Skeletal muscle satellite cell (primary cell): ENCODE measurements at regions not wholly inside any gene's neighbourhood (a gene's known extent, or its start where the extent isn't known, plus 50 kb on each side); places are given as distances from the start of the nearest gene placed in this dataset.

Source experiments
- H3K27me3 ChIP-seq: 2 replicates; pipeline ENCODE4 v1.7.0; 2013; ENCODE audit warnings: low read length; ENCODE audit not compliant: control insufficient read depth, insufficient read depth
- H3K36me3 ChIP-seq: 2 replicates; pipeline ENCODE4 v1.7.0; 2013; ENCODE audit warnings: mild to moderate bottlenecking, control low read depth, low read length; ENCODE audit not compliant: insufficient read depth
- H3K4me1 ChIP-seq: 2 replicates; pipeline ENCODE4 v1.7.0; 2013; ENCODE audit warnings: low read length; ENCODE audit not compliant: control insufficient read depth, insufficient read depth
- H3K4me2 ChIP-seq: 2 replicates; pipeline ENCODE4 v1.7.0; 2013; ENCODE audit warnings: mild to moderate bottlenecking, low read length
- H3K4me3 ChIP-seq: 2 replicates; pipeline ENCODE4 v1.7.0; 2013; ENCODE audit warnings: low read length
- H3K9ac ChIP-seq: 2 replicates; pipeline ENCODE4 v1.7.0; 2013; ENCODE audit warnings: mild to moderate bottlenecking, low read depth, low read length, moderate library complexity
- H3K9me3 ChIP-seq: replicated peaks from 2 replicates; pipeline ENCODE4 v1.7.0; 2013; ENCODE audit warnings: mild to moderate bottlenecking, control low read depth, low read length

- H3K4me2 ChIP-seq, result peak overlapping the region; percentile 59
- peak overlapping the region; percentile 28 for H3K4me3 ChIP-seq
- H3K36me3 ChIP-seq, result no peaks in the 10 kb centered on the region
- no peaks in the 10 kb centered on the region for H3K9me3 ChIP-seq
- peaks cover 6% of the 10 kb centered on the region for H3K4me1 ChIP-seq
- H3K27me3 ChIP-seq, result no peaks in the 10 kb centered on the region
- no peak overlapping the region for H3K9ac ChIP-seq
These were observed 316.2 kb downstream of the CDH2 start for GRCh38 chr18:27860701-27861107.

- Histone ChIP-seq H3K9ac (no peak overlapping the region), H3K9me3 (no peaks in the 10 kb centered on the region), H3K36me3 (no peaks in the 10 kb centered on the region), H3K27me3 (no peaks in the 10 kb centered on the region), H3K4me2 (no peak overlapping the region), H3K4me1 (peaks cover 6% of the 10 kb centered on the region), H3K4me3 (no peak overlapping the region)
These were observed 316.9 kb downstream of the CDH2 start for GRCh38 chr18:27860011-27860410.

- H3K4me1 ChIP-seq, result peaks cover 6% of the 10 kb centered on the region
- no peak overlapping the region for H3K9ac ChIP-seq
- no peaks in the 10 kb centered on the region for H3K9me3 ChIP-seq
- no peaks in the 10 kb centered on the region for H3K27me3 ChIP-seq
- no peak overlapping the region for H3K4me2 ChIP-seq
- no peaks in the 10 kb centered on the region for H3K36me3 ChIP-seq
- H3K4me3 ChIP-seq, result no peak overlapping the region
These were observed 320.1 kb downstream of the CDH2 start for GRCh38 chr18:27856820-27857219.

GRCh38 chr18:27855486-27855885, 321.4 kb downstream of the CDH2 start:
- no peak overlapping the region for H3K4me3 ChIP-seq
- no peaks in the 10 kb centered on the region for H3K27me3 ChIP-seq
- H3K36me3 ChIP-seq, result no peaks in the 10 kb centered on the region
- peaks cover under 1% of the 10 kb centered on the region for H3K4me1 ChIP-seq
- H3K4me2 ChIP-seq, result no peak overlapping the region
- H3K9ac ChIP-seq, result no peak overlapping the region
- no peaks in the 10 kb centered on the region for H3K9me3 ChIP-seq

- no peaks in the 10 kb centered on the region for H3K36me3 ChIP-seq
- no peak overlapping the region for H3K4me3 ChIP-seq
- no peaks in the 10 kb centered on the region for H3K9me3 ChIP-seq
- no peak overlapping the region for H3K4me2 ChIP-seq
- H3K9ac ChIP-seq, result no peak overlapping the region
- H3K27me3 ChIP-seq, result no peaks in the 10 kb centered on the region
- H3K4me1 ChIP-seq, result no peaks in the 10 kb centered on the region
These were observed 322.3 kb downstream of the CDH2 start for GRCh38 chr18:27854631-27855030.

- H3K4me3 ChIP-seq, result no peak overlapping the region
- H3K36me3 ChIP-seq, result no peaks in the 10 kb centered on the region
- H3K9ac ChIP-seq, result no peak overlapping the region
- H3K9me3 ChIP-seq, result no peaks in the 10 kb centered on the region
- H3K4me2 ChIP-seq, result no peak overlapping the region
- no peaks in the 10 kb centered on the region for H3K27me3 ChIP-seq
- peaks cover 15% of the 10 kb centered on the region for H3K4me1 ChIP-seq
These were observed 328.6 kb downstream of the CDH2 start for GRCh38 chr18:27848336-27848735.

GRCh38 chr18:27847412-27847811, 329.5 kb downstream of the CDH2 start:
- H3K36me3 ChIP-seq, result no peaks in the 10 kb centered on the region
- no peaks in the 10 kb centered on the region for H3K27me3 ChIP-seq
- H3K9ac ChIP-seq, result no peak overlapping the region
- no peaks in the 10 kb centered on the region for H3K9me3 ChIP-seq
- no peak overlapping the region for H3K4me2 ChIP-seq
- H3K4me3 ChIP-seq, result no peak overlapping the region
- peaks cover 24% of the 10 kb centered on the region for H3K4me1 ChIP-seq

- no peak overlapping the region for H3K9ac ChIP-seq
- no peaks in the 10 kb centered on the region for H3K36me3 ChIP-seq
- no peak overlapping the region for H3K4me3 ChIP-seq
- H3K27me3 ChIP-seq, result no peaks in the 10 kb centered on the region
- peaks cover 24% of the 10 kb centered on the region for H3K4me1 ChIP-seq
- H3K4me2 ChIP-seq, result no peak overlapping the region
- no peaks in the 10 kb centered on the region for H3K9me3 ChIP-seq
These were observed 331.0 kb downstream of the CDH2 start for GRCh38 chr18:27845897-27846296.

GRCh38 chr18:27843783-27844777, 332.9 kb downstream of the CDH2 start:
- H3K4me3 ChIP-seq, result peak overlapping the region; percentile 3

GRCh38 chr18:27839141-27839540, 337.8 kb downstream of the CDH2 start:
- H3K27me3 ChIP-seq, result no peaks in the 10 kb centered on the region
- no peaks in the 10 kb centered on the region for H3K36me3 ChIP-seq
- peaks cover 43% of the 10 kb centered on the region for H3K4me1 ChIP-seq
- no peak overlapping the region for H3K4me3 ChIP-seq
- H3K4me2 ChIP-seq, result peak overlapping the region; percentile 14
- H3K9me3 ChIP-seq, result no peaks in the 10 kb centered on the region
- H3K9ac ChIP-seq, result no peak overlapping the region

More at GRCh38 chr18:27843783-27844777, 332.9 kb downstream of the CDH2 start:
- H3K4me2 ChIP-seq, result peak overlapping the region; percentile 6
- H3K9ac ChIP-seq, result peak overlapping the region; percentile 29
- H3K4me1 ChIP-seq, result peaks cover 35% of the 10 kb centered on the region
- no peaks in the 10 kb centered on the region for H3K27me3 ChIP-seq
- no peaks in the 10 kb centered on the region for H3K9me3 ChIP-seq
- no peaks in the 10 kb centered on the region for H3K36me3 ChIP-seq

- Histone ChIP-seq H3K4me2 (no peak overlapping the region), H3K36me3 (no peaks in the 10 kb centered on the region), H3K27me3 (no peaks in the 10 kb centered on the region), H3K9ac (no peak overlapping the region), H3K4me3 (no peak overlapping the region), H3K9me3 (no peaks in the 10 kb centered on the region), H3K4me1 (peaks cover 34% of the 10 kb centered on the region)
These were observed 338.7 kb downstream of the CDH2 start for GRCh38 chr18:27838225-27838624.

GRCh38 chr18:27826101-27826500, 350.8 kb downstream of the CDH2 start:
- H3K27me3 ChIP-seq, result no peaks in the 10 kb centered on the region
- H3K4me1 ChIP-seq, result no peaks in the 10 kb centered on the region
- H3K9me3 ChIP-seq, result no peaks in the 10 kb centered on the region
- H3K4me3 ChIP-seq, result no peak overlapping the region
- no peak overlapping the region for H3K4me2 ChIP-seq
- no peaks in the 10 kb centered on the region for H3K36me3 ChIP-seq
- no peak overlapping the region for H3K9ac ChIP-seq
